GM18907 (cell line): ENCODE measurements at regions not wholly inside any gene's neighbourhood (a gene's known extent, or its start where the extent isn't known, plus 50 kb on each side); places are given as distances from the start of the nearest gene placed in this dataset.
A peak's percentile ranks its signal among the peaks of the same experiment; 100 is the strongest.
"Not testable (repeated sequence)": the region's sequence is repeated elsewhere in the genome, so short reads cannot be mapped to it uniquely, and the experiment has no call there.

Experiments
- ATAC-seq: cut with Tn5 transposase; IDR thresholded peaks from one replicate; pipeline ENCODE4 v1.9.1; 2021; ENCODE audit warnings: mild to moderate bottlenecking, moderate library complexity; ENCODE audit not compliant: unreplicated experiment

GRCh38 chr2:175620106-175620505 is 382.0 kb downstream of the LNPK start:
- ATAC-seq = no peak

GRCh38 chr2:175619179-175620045 is 382.7 kb downstream of the LNPK start:
- no peak for ATAC-seq

- ATAC-seq = no peak
Observed at GRCh38 chr2:175612280-175612679, 389.8 kb downstream of the LNPK start.

DNA sequence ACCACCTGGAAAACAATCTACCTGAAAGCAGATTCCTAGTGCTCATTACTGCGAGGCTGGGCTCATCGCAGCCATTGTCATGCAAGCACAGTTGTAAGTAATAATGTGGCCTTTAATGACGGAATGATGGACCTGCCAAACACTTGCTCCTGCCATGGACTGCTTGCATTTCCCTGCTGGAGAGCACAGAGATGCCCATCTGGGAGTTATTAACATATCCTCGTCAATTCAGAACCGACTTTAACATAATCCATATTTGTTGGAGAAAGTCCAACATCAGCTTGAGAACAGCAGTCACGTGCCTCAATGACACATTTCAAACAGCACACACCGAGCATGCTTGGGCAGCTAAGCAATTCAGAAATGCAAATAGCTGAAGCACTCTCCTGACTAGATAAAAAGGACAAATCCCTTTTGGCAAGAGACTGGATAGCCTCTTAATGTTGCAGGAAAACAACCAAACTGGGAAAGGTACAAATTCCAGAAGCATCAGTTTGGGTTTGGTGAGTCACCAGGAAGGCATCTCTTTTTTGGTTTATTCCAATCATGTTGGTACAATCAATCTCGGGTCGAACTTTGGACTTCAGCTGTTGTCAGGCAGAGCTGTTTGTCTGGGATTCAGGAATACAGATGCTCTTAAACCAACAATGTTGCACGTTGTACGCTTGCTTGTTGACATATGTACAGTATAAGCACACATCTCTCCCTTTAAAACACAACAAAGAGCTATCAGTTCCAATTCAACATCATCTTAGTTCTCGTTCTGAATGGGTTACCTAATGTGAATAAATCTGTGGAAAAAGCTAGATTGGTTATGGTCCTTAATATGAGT is 395.8 kb downstream of the LNPK start:
- ATAC-seq = no peak

DNA sequence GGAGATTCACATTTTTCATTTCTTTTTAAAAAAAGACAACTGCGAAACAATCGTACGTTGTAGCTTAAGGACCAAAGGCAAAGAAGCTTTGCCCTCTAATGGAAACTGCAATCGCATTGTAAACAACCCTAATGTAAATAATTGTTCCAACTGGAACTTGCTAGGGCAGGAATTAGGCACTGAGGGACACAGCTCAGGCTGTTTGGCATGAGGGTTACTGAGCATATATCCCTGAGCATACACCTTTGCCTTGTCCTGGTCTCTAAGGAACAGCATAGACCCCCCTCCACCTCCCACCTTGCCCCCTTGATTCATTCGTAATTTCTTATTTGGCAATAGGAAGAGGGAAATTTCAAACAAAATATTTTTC is 396.4 kb downstream of the LNPK start:
- ATAC-seq = no peak

- ATAC-seq = no peak
Observed at GRCh38 chr2:175601969-175602368, 400.1 kb downstream of the LNPK start.

GRCh38 chr2:175599966-175600831 is 401.9 kb downstream of the LNPK start:
- ATAC-seq = no peak

DNA sequence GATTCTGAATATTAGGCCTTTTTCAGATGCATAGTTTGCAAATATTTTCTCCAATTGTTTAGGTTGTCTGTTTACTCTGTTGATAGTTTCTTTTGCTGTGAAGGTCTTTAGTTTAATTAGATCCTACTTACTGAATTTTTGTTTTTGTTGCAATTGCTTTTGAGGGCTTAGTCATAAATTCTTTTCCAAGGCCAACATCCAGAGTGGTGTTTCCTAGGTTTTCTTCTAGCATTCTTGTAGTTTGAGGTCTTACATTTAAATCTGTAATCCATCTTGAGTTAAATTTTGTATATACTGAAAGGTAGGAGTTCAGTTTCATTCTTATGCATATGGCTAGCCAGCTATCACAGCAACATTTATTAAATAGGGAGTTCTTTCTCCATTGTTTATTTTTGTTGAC is 404.8 kb downstream of the LNPK start:
- no peak for ATAC-seq

GRCh38 chr2:175595139-175595538 is 406.9 kb downstream of the LNPK start:
- no peak for ATAC-seq

- not testable (repeated sequence) for ATAC-seq
Observed at GRCh38 chr2:175593686-175594525, 408.2 kb downstream of the LNPK start.

DNA sequence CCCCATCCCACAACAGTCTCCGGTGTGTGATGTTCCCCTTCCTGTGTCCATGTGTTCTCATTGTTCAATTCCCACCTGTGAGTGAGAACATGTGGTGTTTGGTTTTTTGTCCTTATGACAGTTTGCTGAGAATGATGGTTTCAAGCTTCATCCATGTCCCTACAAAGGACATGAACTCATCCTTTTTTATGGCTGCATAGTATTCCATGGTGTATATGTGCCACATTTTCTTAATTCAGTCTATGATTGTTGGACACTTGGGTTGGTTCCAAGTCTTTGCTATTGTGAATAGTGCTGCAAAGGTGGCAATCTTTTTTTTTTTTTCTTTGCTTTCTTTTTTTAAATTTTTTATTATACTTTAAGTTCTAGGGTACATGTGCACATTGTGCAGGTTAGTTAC is 406.7 kb upstream of the ATP5MC3 start:
- ATAC-seq = not testable (repeated sequence)

DNA sequence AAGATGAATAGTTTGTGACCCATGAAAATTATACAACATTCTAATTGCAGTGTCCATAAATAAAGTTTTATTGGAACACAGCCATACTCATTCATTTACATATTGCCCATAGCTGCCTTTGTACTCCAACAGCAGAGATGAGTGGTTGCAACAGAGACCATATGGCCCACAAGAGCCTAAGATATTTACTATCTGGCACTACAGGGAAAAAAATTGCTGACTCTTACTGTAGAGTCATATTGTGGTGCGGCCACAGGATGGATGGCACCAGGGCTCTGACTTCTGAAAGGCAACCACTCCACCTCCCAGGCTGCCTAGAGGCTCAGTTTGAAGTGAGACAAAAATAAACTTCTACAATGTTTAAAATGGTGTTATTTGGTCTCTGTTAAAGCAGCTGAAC is 404.0 kb upstream of the ATP5MC3 start:
- no peak for ATAC-seq

DNA sequence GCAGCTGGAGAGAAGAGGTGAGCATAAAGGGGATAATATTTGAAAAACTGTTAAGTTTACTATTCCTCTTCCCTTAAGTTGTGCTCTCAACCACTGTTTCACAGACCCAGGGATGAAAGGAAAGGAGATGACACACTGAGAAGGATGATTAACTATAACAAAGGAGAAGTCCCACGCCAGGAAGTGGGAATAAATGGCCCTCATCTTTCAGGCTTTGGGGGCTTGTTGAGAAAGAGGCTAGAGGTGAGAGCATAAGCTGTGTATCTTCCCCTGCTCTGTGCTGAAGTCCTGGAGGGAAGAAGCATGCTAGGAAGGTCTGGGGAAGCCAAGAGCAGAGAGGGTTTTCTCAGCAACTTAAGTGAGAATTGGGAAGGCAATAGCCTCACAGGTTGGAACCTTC is 399.1 kb upstream of the ATP5MC3 start:
- no peak for ATAC-seq

DNA sequence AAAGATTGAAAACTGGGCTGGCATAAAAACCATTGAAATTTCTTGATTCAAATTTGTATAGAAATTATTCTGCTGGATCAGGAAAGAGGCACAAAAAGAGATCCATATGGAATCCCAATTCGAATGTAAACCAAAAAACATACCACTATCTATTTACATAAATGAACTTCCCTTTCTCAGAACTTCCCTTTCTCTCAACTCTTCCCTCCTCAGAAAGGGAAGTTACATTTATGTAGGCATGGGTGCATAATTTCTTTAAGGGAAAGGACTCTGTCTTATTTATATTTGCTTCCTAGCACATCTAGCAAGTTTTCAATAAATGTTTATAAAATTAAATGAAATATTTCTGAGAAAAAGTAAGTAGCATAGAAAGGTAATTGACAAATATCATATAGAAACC is 398.1 kb upstream of the ATP5MC3 start:
- no peak for ATAC-seq

DNA sequence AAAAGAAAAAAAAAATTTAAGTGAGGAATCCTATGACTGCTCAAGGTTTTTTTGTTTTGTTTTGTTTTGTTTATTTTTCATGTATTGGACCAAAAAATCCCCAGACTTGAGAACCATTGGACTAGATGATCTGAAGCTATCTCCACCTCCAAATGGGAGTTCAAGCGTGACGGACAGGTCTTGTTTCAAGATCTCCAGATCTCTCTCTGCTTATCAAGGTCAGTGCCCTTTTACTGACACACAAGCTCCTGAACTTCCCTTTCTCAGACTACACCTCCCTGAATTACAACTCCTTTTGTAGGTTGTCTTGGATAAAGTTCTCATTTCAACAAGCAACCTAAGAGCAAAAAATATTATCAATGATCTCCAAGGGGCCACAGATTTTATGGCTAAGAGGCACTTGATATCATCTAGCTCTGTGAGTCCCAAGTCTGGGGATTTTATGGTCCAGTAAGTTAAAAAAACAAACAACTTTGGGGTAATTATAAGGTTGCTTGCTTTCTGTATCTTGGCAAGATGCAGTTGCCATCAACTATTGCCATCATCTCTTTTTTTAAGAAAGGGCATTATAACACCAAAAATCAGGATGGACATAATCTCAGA is 396.0 kb upstream of the ATP5MC3 start:
- no peak for ATAC-seq

GRCh38 chr2:175576875-175577274 is 395.4 kb upstream of the ATP5MC3 start:
- ATAC-seq = no peak

- ATAC-seq = no peak
Observed at GRCh38 chr2:175576270-175576669, 394.8 kb upstream of the ATP5MC3 start.

GRCh38 chr2:175575346-175576258 is 394.1 kb upstream of the ATP5MC3 start:
- peak; percentile 98 for ATAC-seq

GRCh38 chr2:175574069-175574468 is 392.6 kb upstream of the ATP5MC3 start:
- no peak for ATAC-seq
